GM21515 (cell line): ENCODE measurements at regions not wholly inside any gene's neighbourhood (a gene's known extent, or its start where the extent isn't known, plus 50 kb on each side); places are given as distances from the start of the nearest gene placed in this dataset.
"Not testable (repeated sequence)": the region's sequence is repeated elsewhere in the genome, so short reads cannot be mapped to it uniquely, and the experiment has no call there.

Source experiments
- ATAC-seq: cut with Tn5 transposase; IDR thresholded peaks from one replicate; pipeline ENCODE4 v1.9.1; 2021; ENCODE audit not compliant: unreplicated experiment

GRCh38 chr3:25945366-25945765 is 155.5 kb downstream of the OXSM start:
- no peak for ATAC-seq

- ATAC-seq: no peak
These were observed 155.9 kb downstream of the OXSM start for GRCh38 chr3:25945836-25946235.

GRCh38 chr3:25952133-25952532 is 162.2 kb downstream of the OXSM start:
- ATAC-seq: no peak

- no peak for ATAC-seq
These were observed 167.1 kb downstream of the OXSM start for GRCh38 chr3:25957026-25957425.

GRCh38 chr3:25960776-25961175 is 170.9 kb downstream of the OXSM start:
- no peak for ATAC-seq

GRCh38 chr3:25962255-25962654 is 172.4 kb downstream of the OXSM start:
- ATAC-seq: no peak

GRCh38 chr3:25964141-25964540 is 174.3 kb downstream of the OXSM start:
- no peak for ATAC-seq

GRCh38 chr3:25967385-25967784 is 177.5 kb downstream of the OXSM start:
- no peak for ATAC-seq

GRCh38 chr3:25971736-25972135 is 181.8 kb downstream of the OXSM start:
- no peak for ATAC-seq

GRCh38 chr3:25973122-25973521 is 183.2 kb downstream of the OXSM start:
- ATAC-seq: no peak

- ATAC-seq: no peak
These were observed 192.9 kb downstream of the OXSM start for GRCh38 chr3:25982756-25983155.

- no peak for ATAC-seq
These were observed 195.7 kb downstream of the OXSM start for GRCh38 chr3:25985621-25986020.

- ATAC-seq: no peak
These were observed 202.7 kb downstream of the OXSM start for GRCh38 chr3:25992606-25993005.

- no peak for ATAC-seq
These were observed 214.3 kb downstream of the OXSM start for GRCh38 chr3:26004172-26004571.

GRCh38 chr3:26011276-26011675 is 221.4 kb downstream of the OXSM start:
- no peak for ATAC-seq

- ATAC-seq: no peak
These were observed 222.4 kb downstream of the OXSM start for GRCh38 chr3:26012241-26012745.

- no peak for ATAC-seq
These were observed 225.9 kb downstream of the OXSM start for GRCh38 chr3:26015752-26016151.

GRCh38 chr3:26018889-26019288 is 229.0 kb downstream of the OXSM start:
- no peak for ATAC-seq

- not testable (repeated sequence) for ATAC-seq
These were observed 234.3 kb downstream of the OXSM start for GRCh38 chr3:26024206-26024605.

GRCh38 chr3:26029321-26029720 is 239.4 kb downstream of the OXSM start:
- no peak for ATAC-seq

- not testable (repeated sequence) for ATAC-seq
These were observed 252.2 kb downstream of the OXSM start for GRCh38 chr3:26042126-26042525.

GRCh38 chr3:26049951-26050350 is 260.1 kb downstream of the OXSM start:
- ATAC-seq: no peak

- no peak for ATAC-seq
These were observed 260.9 kb downstream of the OXSM start for GRCh38 chr3:26050776-26051175.

GRCh38 chr3:26058901-26059321 is 269.0 kb downstream of the OXSM start:
- no peak for ATAC-seq
